GM23338 (cell line): ENCODE measurements at regions not wholly inside any gene's neighbourhood (a gene's known extent, or its start where the extent isn't known, plus 50 kb on each side); places are given as distances from the start of the nearest gene placed in this dataset.

Experiments used
- ATAC-seq: fragments of 200-7000 bp; cut with Tn5 transposase; 3 replicates; pipeline ENCODE4 v1.9.1; 2020
- DNase-seq: peaks from one replicate; pipeline ENCODE4 v3.0.0-alpha.2; 2015; ENCODE audit warnings: low spot score
- H2AFZ ChIP-seq: fragments of 200-600 bp; sonication (generic); 2 replicates; pipeline ENCODE4 v1.8.0; 2016; ENCODE audit warnings: antibody characterized with exemption, mild to moderate bottlenecking, moderate library complexity
- H3F3A ChIP-seq: fragments of 200-600 bp; sonication (generic); replicated peaks from 2 replicates; pipeline ENCODE4 v1.8.0; 2017; ENCODE audit warnings: antibody characterized with exemption, mixed run types, low read depth
- H3K27ac ChIP-seq: fragments of 200-600 bp; sonication (generic); 2 replicates; pipeline ENCODE4 v1.6.1; 2016; ENCODE audit warnings: low read depth
- H3K27me3 ChIP-seq: fragments of 200-600 bp; sonication (generic); 2 replicates; pipeline ENCODE4 v1.8.0; 2016; ENCODE audit warnings: mild to moderate bottlenecking, mixed run types, moderate library complexity; ENCODE audit not compliant: insufficient read depth
- H3K36me3 ChIP-seq: fragments of 200-600 bp; sonication (generic); 2 replicates; pipeline ENCODE4 v1.8.0; 2016; ENCODE audit warnings: mild to moderate bottlenecking; ENCODE audit not compliant: insufficient read depth
- H3K4me1 ChIP-seq: fragments of 200-600 bp; sonication (generic); 2 replicates; pipeline ENCODE4 v1.8.0; 2016; ENCODE audit warnings: mild to moderate bottlenecking, moderate library complexity; ENCODE audit not compliant: insufficient read depth
- H3K4me2 ChIP-seq: fragments of 200-600 bp; sonication (generic); 2 replicates; pipeline ENCODE4 v1.7.1; 2017; ENCODE audit warnings: mixed run types
- H3K4me3 ChIP-seq: fragments of 200-600 bp; sonication (generic); 2 replicates; pipeline ENCODE4 v1.6.1; 2016; ENCODE audit warnings: mixed run types
- H3K79me2 ChIP-seq: fragments of 200-600 bp; sonication (generic); replicated peaks from 2 replicates; pipeline ENCODE4 v1.8.0; 2017; ENCODE audit warnings: mild to moderate bottlenecking; ENCODE audit not compliant: insufficient read depth
- H3K9me2 ChIP-seq: fragments of 200-600 bp; sonication (generic); 2 replicates; pipeline ENCODE4 v1.8.0; 2017; ENCODE audit not compliant: insufficient read depth
- H4K20me1 ChIP-seq: fragments of 200-600 bp; sonication (generic); replicated peaks from 2 replicates; pipeline ENCODE4 v1.8.0; 2017; ENCODE audit warnings: mild to moderate bottlenecking; ENCODE audit not compliant: insufficient read depth
- H3K27ac Mint-ChIP-seq: 2 replicates; pipeline ENCODE4 v1.8.0; 2020; ENCODE audit warnings: inconsistent platforms, mild to moderate bottlenecking, moderate library complexity, mixed read lengths
- H3K27me3 Mint-ChIP-seq: 3 replicates; pipeline ENCODE4 v1.8.0; 2022; ENCODE audit warnings: low read depth, mild to moderate bottlenecking, moderate library complexity, mixed read lengths, inconsistent platforms; ENCODE audit not compliant: insufficient read depth, poor library complexity
- H3K36me3 Mint-ChIP-seq: 3 replicates; pipeline ENCODE4 v1.8.0; 2021; ENCODE audit warnings: low read depth, mild to moderate bottlenecking, inconsistent platforms, moderate library complexity, mixed read lengths
- H3K4me1 Mint-ChIP-seq: 3 replicates; pipeline ENCODE4 v1.8.0; 2020; ENCODE audit warnings: mild to moderate bottlenecking, inconsistent platforms, mixed read lengths
- H3K4me3 Mint-ChIP-seq: 3 replicates; pipeline ENCODE4 v1.8.0; 2021; ENCODE audit warnings: moderate library complexity, mild to moderate bottlenecking, inconsistent platforms, mixed read lengths
- H3K9me3 Mint-ChIP-seq: 3 replicates; pipeline ENCODE4 v1.8.0; 2020; ENCODE audit warnings: moderate library complexity, mild to moderate bottlenecking, inconsistent platforms, mixed read lengths
- EZH2 ChIP-seq: fragments of 200-600 bp; sonication (generic); IDR thresholded peaks from one replicate; pipeline ENCODE4 v1.8.0; 2017; ENCODE audit warnings: antibody characterized with exemption, mild to moderate bottlenecking, low read depth; ENCODE audit not compliant: unreplicated experiment
- EZH2phosphoT487 ChIP-seq: fragments of 200-600 bp; sonication (generic); IDR thresholded peaks from one replicate; pipeline ENCODE4 v1.8.1; 2018; ENCODE audit warnings: antibody characterized with exemption; ENCODE audit not compliant: unreplicated experiment
- NANOG ChIP-seq: IDR thresholded peaks from 2 replicates; pipeline ENCODE4 v1.6.1; 2016; ENCODE audit warnings: antibody characterized with exemption, borderline replicate concordance
- POLR2AphosphoS5 ChIP-seq: IDR thresholded peaks from 2 replicates; pipeline ENCODE4 v1.6.1; 2016; ENCODE audit warnings: antibody characterized with exemption, low read depth
- STAT1 ChIP-seq: IDR thresholded peaks from one replicate; pipeline ENCODE4 v1.6.1; 2016; ENCODE audit warnings: antibody characterized with exemption; ENCODE audit not compliant: unreplicated experiment
- ZNF114 ChIP-seq: fragments of 250-450 bp; sonication (Bioruptor Pico); IDR thresholded peaks from 2 replicates; pipeline ENCODE4 v1.5.0; 2020; ENCODE audit warnings: mild to moderate bottlenecking, moderate library complexity
- TF ChIP-seq, protein P1 (sequence below): IDR thresholded peaks from one replicate; pipeline ENCODE4 v1.6.1; 2018; ENCODE audit warnings: antibody characterized with exemption; ENCODE audit not compliant: unreplicated experiment
- TF ChIP-seq, protein P2 (sequence below): fragments of 250-450 bp; sonication (Bioruptor Pico); IDR thresholded peaks from 2 replicates; pipeline ENCODE4 v1.5.0; 2020; ENCODE audit warnings: mild to moderate bottlenecking, moderate library complexity

GRCh38 chr19:32038021-32038920 is 307.1 kb upstream of the ZNF507 start (continued):
- TF ChIP-seq ZNF114 (CRISPR knock-in tag) = no peak
- TF ChIP-seq NANOG = no peak
- TF ChIP-seq, protein P1, sequence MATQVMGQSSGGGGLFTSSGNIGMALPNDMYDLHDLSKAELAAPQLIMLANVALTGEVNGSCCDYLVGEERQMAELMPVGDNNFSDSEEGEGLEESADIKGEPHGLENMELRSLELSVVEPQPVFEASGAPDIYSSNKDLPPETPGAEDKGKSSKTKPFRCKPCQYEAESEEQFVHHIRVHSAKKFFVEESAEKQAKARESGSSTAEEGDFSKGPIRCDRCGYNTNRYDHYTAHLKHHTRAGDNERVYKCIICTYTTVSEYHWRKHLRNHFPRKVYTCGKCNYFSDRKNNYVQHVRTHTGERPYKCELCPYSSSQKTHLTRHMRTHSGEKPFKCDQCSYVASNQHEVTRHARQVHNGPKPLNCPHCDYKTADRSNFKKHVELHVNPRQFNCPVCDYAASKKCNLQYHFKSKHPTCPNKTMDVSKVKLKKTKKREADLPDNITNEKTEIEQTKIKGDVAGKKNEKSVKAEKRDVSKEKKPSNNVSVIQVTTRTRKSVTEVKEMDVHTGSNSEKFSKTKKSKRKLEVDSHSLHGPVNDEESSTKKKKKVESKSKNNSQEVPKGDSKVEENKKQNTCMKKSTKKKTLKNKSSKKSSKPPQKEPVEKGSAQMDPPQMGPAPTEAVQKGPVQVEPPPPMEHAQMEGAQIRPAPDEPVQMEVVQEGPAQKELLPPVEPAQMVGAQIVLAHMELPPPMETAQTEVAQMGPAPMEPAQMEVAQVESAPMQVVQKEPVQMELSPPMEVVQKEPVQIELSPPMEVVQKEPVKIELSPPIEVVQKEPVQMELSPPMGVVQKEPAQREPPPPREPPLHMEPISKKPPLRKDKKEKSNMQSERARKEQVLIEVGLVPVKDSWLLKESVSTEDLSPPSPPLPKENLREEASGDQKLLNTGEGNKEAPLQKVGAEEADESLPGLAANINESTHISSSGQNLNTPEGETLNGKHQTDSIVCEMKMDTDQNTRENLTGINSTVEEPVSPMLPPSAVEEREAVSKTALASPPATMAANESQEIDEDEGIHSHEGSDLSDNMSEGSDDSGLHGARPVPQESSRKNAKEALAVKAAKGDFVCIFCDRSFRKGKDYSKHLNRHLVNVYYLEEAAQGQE = no peak
- TF ChIP-seq POLR2AphosphoS5 = no peak
- TF ChIP-seq EZH2phosphoT487 = no peak

- Histone ChIP-seq H3K4me3 (no peak overlapping the region), H3K27ac (no peak overlapping the region), H3K4me1 (peaks cover 15% of the 10 kb centered on the region), H3K79me2 (no peaks in the 10 kb centered on the region), H3K27me3 (peaks cover 10% of the 10 kb centered on the region), H3K36me3 (no peaks in the 10 kb centered on the region), H3K9me2 (no peaks in the 10 kb centered on the region), H4K20me1 (no peaks in the 10 kb centered on the region), H2AFZ (no peak overlapping the region), H3F3A (no peaks in the 10 kb centered on the region), H3K4me2 (no peak overlapping the region)
- TF ChIP-seq EZH2 (no peak), STAT1 (no peak)
- TF ChIP-seq, protein P2, sequence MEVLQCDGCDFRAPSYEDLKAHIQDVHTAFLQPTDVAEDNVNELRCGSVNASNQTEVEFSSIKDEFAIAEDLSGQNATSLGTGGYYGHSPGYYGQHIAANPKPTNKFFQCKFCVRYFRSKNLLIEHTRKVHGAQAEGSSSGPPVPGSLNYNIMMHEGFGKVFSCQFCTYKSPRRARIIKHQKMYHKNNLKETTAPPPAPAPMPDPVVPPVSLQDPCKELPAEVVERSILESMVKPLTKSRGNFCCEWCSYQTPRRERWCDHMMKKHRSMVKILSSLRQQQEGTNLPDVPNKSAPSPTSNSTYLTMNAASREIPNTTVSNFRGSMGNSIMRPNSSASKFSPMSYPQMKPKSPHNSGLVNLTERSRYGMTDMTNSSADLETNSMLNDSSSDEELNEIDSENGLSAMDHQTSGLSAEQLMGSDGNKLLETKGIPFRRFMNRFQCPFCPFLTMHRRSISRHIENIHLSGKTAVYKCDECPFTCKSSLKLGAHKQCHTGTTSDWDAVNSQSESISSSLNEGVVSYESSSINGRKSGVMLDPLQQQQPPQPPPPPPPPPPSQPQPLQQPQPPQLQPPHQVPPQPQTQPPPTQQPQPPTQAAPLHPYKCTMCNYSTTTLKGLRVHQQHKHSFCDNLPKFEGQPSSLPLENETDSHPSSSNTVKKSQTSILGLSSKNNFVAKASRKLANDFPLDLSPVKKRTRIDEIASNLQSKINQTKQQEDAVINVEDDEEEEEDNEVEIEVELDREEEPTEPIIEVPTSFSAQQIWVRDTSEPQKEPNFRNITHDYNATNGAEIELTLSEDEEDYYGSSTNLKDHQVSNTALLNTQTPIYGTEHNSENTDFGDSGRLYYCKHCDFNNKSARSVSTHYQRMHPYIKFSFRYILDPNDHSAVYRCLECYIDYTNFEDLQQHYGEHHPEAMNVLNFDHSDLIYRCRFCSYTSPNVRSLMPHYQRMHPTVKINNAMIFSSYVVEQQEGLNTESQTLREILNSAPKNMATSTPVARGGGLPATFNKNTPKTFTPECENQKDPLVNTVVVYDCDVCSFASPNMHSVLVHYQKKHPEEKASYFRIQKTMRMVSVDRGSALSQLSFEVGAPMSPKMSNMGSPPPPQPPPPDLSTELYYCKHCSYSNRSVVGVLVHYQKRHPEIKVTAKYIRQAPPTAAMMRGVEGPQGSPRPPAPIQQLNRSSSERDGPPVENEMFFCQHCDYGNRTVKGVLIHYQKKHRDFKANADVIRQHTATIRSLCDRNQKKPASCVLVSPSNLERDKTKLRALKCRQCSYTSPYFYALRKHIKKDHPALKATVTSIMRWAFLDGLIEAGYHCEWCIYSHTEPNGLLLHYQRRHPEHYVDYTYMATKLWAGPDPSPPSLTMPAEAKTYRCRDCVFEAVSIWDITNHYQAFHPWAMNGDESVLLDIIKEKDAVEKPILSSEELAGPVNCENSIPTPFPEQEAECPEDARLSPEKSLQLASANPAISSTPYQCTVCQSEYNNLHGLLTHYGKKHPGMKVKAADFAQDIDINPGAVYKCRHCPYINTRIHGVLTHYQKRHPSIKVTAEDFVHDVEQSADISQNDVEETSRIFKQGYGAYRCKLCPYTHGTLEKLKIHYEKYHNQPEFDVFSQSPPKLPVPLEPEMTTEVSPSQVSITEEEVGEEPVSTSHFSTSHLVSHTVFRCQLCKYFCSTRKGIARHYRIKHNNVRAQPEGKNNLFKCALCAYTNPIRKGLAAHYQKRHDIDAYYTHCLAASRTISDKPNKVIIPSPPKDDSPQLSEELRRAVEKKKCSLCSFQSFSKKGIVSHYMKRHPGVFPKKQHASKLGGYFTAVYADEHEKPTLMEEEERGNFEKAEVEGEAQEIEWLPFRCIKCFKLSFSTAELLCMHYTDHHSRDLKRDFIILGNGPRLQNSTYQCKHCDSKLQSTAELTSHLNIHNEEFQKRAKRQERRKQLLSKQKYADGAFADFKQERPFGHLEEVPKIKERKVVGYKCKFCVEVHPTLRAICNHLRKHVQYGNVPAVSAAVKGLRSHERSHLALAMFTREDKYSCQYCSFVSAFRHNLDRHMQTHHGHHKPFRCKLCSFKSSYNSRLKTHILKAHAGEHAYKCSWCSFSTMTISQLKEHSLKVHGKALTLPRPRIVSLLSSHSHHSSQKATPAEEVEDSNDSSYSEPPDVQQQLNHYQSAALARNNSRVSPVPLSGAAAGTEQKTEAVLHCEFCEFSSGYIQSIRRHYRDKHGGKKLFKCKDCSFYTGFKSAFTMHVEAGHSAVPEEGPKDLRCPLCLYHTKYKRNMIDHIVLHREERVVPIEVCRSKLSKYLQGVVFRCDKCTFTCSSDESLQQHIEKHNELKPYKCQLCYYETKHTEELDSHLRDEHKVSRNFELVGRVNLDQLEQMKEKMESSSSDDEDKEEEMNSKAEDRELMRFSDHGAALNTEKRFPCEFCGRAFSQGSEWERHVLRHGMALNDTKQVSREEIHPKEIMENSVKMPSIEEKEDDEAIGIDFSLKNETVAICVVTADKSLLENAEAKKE (CRISPR knock-in tag) = no peak
- no peak overlapping the region for H3K27ac Mint-ChIP-seq
- peaks cover 41% of the 10 kb centered on the region for H3K4me1 Mint-ChIP-seq
- peaks cover 2% of the 10 kb centered on the region for H3K27me3 Mint-ChIP-seq
- H3K36me3 Mint-ChIP-seq = no peaks in the 10 kb centered on the region
- no peaks in the 10 kb centered on the region for H3K9me3 Mint-ChIP-seq
- H3K4me3 Mint-ChIP-seq = no peak overlapping the region
- ATAC-seq = no peak
- DNase-seq = no peak
Measured at GRCh38 chr19:32038961-32039360, 306.4 kb upstream of the ZNF507 start.
